ENCODE measurements at regions not wholly inside any gene's neighbourhood (a gene's known extent, or its start where the extent isn't known, plus 50 kb on each side); places are given as distances from the start of the nearest gene placed in this dataset.
A peak's percentile ranks its signal among the peaks of the same experiment; 100 is the strongest.

DNA sequence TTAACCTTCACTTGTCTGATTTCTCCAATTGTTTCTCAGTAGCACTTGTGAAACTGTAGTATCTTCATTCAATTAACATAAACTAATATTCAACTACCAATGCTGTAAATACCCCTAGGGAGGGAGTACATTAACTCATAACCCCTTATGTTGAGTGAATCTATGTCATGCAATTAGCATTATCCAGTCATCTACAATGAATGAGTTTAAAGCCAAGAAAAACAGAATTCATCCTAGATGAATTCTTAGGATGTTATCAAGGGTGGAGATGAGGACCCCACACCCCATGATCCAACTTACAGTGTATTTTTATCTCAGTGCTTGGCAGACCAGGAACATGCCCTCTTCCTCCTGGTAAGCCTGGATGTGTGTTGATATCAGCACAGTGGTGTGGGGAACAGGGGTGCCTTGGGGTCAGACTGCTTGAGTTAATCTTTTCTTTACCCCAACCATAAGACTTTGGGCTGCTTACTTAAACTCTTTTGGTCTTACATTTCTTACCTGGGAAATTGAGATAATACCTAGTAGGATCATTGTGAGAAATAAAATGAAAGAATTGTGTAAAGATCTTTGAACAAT is 62.1 kb upstream of the SCOC start:
- H3K27me3 Mint-ChIP-seq (ENCODE audit: low read depth): peaks cover 77% of the 10 kb centered on the region
- H3K36me3 Mint-ChIP-seq: no peaks in the 10 kb centered on the region

DNA sequence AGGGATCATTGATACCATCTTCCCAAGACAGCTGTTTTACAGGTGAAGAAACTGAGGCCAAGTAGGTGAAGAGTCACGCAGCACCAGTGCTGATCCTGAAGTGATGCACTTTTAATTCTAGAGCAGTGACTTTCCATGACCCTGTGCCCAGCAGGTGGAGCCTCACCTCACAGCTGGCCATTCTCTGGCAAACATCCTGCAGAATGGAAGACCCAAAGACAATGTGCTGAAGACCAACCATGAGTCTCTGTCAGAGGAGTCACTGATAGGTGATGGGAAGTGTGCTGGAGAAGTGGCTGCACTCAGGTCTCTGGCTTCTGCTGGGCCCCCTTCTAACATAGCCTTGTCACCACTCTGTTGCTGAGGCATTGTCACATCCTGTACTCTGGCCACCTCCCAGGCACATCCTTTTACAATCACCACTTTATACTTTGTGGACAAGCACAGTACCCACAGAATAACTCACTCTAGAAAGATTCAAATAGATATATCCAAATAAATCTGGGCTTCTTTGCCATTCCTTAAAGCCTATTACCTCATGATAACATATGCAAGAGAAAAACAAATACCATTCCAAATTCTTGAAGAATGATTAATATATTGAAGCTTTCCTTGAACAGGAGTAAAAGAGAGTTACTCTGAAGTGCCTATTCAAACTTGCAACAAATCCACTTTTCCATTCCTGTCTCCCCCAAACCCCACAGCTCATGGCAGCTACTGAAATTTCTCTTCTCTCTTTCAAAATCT is 64.1 kb upstream of the SCOC start:
- H3K4me1 Mint-ChIP-seq: peaks cover 2% of the 10 kb centered on the region
- CTCF ChIA-PET: interaction anchor here (0.8 to 1.5 kb wide), 4 partner anchors 11 to 51 kb away, joined by 3 to 5 read pairs (median 4); no protein-coding TSS in a partner anchor
- no peak overlapping the region for H3K4me3 Mint-ChIP-seq
- H3K27ac Mint-ChIP-seq: no peak overlapping the region
- H3K36me3 Mint-ChIP-seq: no peaks in the 10 kb centered on the region
- no peaks in the 10 kb centered on the region for H3K9me3 Mint-ChIP-seq
- H3K27me3 Mint-ChIP-seq (ENCODE audit: low read depth): peaks cover 71% of the 10 kb centered on the region
- DNase-seq (ENCODE audit: low spot score): peak; percentile 18
- ATAC-seq: peak; percentile 78
- POLR2A ChIA-PET: no interaction called here
- TF ChIP-seq, protein P1, sequence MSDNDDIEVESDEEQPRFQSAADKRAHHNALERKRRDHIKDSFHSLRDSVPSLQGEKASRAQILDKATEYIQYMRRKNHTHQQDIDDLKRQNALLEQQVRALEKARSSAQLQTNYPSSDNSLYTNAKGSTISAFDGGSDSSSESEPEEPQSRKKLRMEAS (CRISPR knock-in tag; IDR thresholded peaks at IDR 0.05): no peak
- TF ChIP-seq, protein P2, sequence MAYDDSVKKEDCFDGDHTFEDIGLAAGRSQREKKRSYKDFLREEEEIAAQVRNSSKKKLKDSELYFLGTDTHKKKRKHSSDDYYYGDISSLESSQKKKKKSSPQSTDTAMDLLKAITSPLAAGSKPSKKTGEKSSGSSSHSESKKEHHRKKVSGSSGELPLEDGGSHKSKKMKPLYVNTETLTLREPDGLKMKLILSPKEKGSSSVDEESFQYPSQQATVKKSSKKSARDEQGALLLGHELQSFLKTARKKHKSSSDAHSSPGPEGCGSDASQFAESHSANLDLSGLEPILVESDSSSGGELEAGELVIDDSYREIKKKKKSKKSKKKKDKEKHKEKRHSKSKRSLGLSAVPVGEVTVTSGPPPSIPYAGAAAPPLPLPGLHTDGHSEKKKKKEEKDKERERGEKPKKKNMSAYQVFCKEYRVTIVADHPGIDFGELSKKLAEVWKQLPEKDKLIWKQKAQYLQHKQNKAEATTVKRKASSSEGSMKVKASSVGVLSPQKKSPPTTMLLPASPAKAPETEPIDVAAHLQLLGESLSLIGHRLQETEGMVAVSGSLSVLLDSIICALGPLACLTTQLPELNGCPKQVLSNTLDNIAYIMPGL (CRISPR knock-in tag; IDR thresholded peaks at IDR 0.05): no peak
- TF ChIP-seq, protein P3, sequence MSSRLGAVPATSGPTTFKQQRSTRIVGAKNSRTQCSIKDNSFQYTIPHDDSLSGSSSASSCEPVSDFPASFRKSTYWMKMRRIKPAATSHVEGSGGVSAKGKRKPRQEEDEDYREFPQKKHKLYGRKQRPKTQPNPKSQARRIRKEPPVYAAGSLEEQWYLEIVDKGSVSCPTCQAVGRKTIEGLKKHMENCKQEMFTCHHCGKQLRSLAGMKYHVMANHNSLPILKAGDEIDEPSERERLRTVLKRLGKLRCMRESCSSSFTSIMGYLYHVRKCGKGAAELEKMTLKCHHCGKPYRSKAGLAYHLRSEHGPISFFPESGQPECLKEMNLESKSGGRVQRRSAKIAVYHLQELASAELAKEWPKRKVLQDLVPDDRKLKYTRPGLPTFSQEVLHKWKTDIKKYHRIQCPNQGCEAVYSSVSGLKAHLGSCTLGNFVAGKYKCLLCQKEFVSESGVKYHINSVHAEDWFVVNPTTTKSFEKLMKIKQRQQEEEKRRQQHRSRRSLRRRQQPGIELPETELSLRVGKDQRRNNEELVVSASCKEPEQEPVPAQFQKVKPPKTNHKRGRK (CRISPR knock-in tag; IDR thresholded peaks at IDR 0.05; ENCODE audit: borderline replicate concordance): no peak
- TF ChIP-seq PRRX2 (CRISPR knock-in tag; IDR thresholded peaks at IDR 0.05) (no peak), MYBL2 (CRISPR knock-in tag; IDR thresholded peaks at IDR 0.05) (no peak), ZNF138 (CRISPR knock-in tag; conservative IDR thresholded peaks at IDR 0.05) (no peak), FOXP1 (CRISPR knock-in tag; IDR thresholded peaks at IDR 0.05; ENCODE audit: borderline replicate concordance) (no peak), FOXJ3 (CRISPR knock-in tag; IDR thresholded peaks at IDR 0.05; ENCODE audit: borderline replicate concordance) (no peak), JUN (CRISPR knock-in tag; IDR thresholded peaks at IDR 0.05) (no peak), ETV6 (CRISPR knock-in tag; IDR thresholded peaks at IDR 0.05) (no peak)
- TF ChIP-seq, protein P4, sequence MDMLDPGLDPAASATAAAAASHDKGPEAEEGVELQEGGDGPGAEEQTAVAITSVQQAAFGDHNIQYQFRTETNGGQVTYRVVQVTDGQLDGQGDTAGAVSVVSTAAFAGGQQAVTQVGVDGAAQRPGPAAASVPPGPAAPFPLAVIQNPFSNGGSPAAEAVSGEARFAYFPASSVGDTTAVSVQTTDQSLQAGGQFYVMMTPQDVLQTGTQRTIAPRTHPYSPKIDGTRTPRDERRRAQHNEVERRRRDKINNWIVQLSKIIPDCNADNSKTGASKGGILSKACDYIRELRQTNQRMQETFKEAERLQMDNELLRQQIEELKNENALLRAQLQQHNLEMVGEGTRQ (CRISPR knock-in tag; IDR thresholded peaks at IDR 0.05): no peak

More for the DNA sequence above, 62.1 kb upstream of the SCOC start:
- TF ChIP-seq ZNF416 (CRISPR knock-in tag; IDR thresholded peaks at IDR 0.05) (no peak), FOXK1 (CRISPR knock-in tag; IDR thresholded peaks at IDR 0.05) (no peak), ZNF423 (CRISPR knock-in tag; IDR thresholded peaks at IDR 0.05) (no peak), MXD4 (CRISPR knock-in tag; IDR thresholded peaks at IDR 0.05; ENCODE audit: borderline replicate concordance) (no peak), TP53 (CRISPR knock-in tag; IDR thresholded peaks at IDR 0.05) (no peak), PRRX2 (CRISPR knock-in tag; IDR thresholded peaks at IDR 0.05) (no peak), SP1 (CRISPR knock-in tag; conservative IDR thresholded peaks at IDR 0.05) (no peak), HMGA2 (CRISPR knock-in tag; IDR thresholded peaks at IDR 0.05) (no peak), GTF2I (CRISPR knock-in tag; conservative IDR thresholded peaks at IDR 0.05) (no peak), ZNF138 (CRISPR knock-in tag; conservative IDR thresholded peaks at IDR 0.05) (no peak), GABPB1 (CRISPR knock-in tag; IDR thresholded peaks at IDR 0.05) (no peak), NFE2L1 (CRISPR knock-in tag; IDR thresholded peaks at IDR 0.05) (no peak), NR3C1 (CRISPR knock-in tag; conservative IDR thresholded peaks at IDR 0.05; ENCODE audit: low read depth) (no peak), MYBL2 (CRISPR knock-in tag; IDR thresholded peaks at IDR 0.05) (no peak)
- TF ChIP-seq, protein P5, sequence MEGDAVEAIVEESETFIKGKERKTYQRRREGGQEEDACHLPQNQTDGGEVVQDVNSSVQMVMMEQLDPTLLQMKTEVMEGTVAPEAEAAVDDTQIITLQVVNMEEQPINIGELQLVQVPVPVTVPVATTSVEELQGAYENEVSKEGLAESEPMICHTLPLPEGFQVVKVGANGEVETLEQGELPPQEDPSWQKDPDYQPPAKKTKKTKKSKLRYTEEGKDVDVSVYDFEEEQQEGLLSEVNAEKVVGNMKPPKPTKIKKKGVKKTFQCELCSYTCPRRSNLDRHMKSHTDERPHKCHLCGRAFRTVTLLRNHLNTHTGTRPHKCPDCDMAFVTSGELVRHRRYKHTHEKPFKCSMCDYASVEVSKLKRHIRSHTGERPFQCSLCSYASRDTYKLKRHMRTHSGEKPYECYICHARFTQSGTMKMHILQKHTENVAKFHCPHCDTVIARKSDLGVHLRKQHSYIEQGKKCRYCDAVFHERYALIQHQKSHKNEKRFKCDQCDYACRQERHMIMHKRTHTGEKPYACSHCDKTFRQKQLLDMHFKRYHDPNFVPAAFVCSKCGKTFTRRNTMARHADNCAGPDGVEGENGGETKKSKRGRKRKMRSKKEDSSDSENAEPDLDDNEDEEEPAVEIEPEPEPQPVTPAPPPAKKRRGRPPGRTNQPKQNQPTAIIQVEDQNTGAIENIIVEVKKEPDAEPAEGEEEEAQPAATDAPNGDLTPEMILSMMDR (IDR thresholded peaks at IDR 0.05): no peak
- TF ChIP-seq, protein P1 (CRISPR knock-in tag; IDR thresholded peaks at IDR 0.05): no peak
- TF ChIP-seq, protein P6, sequence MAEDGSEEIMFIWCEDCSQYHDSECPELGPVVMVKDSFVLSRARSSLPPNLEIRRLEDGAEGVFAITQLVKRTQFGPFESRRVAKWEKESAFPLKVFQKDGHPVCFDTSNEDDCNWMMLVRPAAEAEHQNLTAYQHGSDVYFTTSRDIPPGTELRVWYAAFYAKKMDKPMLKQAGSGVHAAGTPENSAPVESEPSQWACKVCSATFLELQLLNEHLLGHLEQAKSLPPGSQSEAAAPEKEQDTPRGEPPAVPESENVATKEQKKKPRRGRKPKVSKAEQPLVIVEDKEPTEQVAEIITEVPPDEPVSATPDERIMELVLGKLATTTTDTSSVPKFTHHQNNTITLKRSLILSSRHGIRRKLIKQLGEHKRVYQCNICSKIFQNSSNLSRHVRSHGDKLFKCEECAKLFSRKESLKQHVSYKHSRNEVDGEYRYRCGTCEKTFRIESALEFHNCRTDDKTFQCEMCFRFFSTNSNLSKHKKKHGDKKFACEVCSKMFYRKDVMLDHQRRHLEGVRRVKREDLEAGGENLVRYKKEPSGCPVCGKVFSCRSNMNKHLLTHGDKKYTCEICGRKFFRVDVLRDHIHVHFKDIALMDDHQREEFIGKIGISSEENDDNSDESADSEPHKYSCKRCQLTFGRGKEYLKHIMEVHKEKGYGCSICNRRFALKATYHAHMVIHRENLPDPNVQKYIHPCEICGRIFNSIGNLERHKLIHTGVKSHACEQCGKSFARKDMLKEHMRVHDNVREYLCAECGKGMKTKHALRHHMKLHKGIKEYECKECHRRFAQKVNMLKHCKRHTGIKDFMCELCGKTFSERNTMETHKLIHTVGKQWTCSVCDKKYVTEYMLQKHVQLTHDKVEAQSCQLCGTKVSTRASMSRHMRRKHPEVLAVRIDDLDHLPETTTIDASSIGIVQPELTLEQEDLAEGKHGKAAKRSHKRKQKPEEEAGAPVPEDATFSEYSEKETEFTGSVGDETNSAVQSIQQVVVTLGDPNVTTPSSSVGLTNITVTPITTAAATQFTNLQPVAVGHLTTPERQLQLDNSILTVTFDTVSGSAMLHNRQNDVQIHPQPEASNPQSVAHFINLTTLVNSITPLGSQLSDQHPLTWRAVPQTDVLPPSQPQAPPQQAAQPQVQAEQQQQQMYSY (CRISPR knock-in tag; IDR thresholded peaks at IDR 0.05): no peak
- TF ChIP-seq, protein P7, sequence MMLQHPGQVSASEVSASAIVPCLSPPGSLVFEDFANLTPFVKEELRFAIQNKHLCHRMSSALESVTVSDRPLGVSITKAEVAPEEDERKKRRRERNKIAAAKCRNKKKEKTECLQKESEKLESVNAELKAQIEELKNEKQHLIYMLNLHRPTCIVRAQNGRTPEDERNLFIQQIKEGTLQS (CRISPR knock-in tag; conservative IDR thresholded peaks at IDR 0.05): no peak
- Mint-ChIP-seq H3K27ac (no peak overlapping the region), H3K4me3 (no peak overlapping the region), H3K4me1 (peaks cover 21% of the 10 kb centered on the region), H3K9me3 (no peaks in the 10 kb centered on the region)
- POLR2A ChIA-PET: no interaction called here
- DNase-seq (ENCODE audit: low spot score) (no peak), ATAC-seq (no peak)
- CTCF ChIA-PET: interaction anchor here (1.4 to 1.5 kb wide), 2 partner anchors 15 to 19 kb away, joined by 6 to 9 read pairs; no protein-coding TSS in a partner anchor

Measured in WTC11 (cell line).